CD4-positive, alpha-beta memory T cell (primary cell): ENCODE measurements at regions not wholly inside any gene's neighbourhood (a gene's known extent, or its start where the extent isn't known, plus 50 kb on each side); places are given as distances from the start of the nearest gene placed in this dataset.

ENCODE experiments used
- CTCF ChIA-PET: fragments of 350-600 bp; sonication (Branson Sonifier 250); formaldehyde crosslinking; loops from one replicate; lab custom pipeline; 2021; ENCODE audit warnings: inconsistent platforms; ENCODE audit not compliant: partially characterized antibody; lab: Charles Lee
- POLR2A ChIA-PET: fragments of 350-600 bp; sonication (Branson Sonifier 250); formaldehyde crosslinking; loops from one replicate; lab custom pipeline; 2021; ENCODE audit not compliant: partially characterized antibody; lab: Charles Lee
- DNase-seq, 5 donors: peaks; one replicate each; pipeline versions ENCODE4 v3.0.0 to v3.0.0-alpha.2; 2020 to 2022; ENCODE audit warnings: mixed read lengths in 1 of 5
- H3K27ac ChIP-seq: one replicate; pipeline ENCODE4 v1.7.0; 2013; ENCODE audit warnings: low read depth, low read length
- H3K27me3 ChIP-seq: 2 replicates; pipeline ENCODE4 v1.7.0; 2013; ENCODE audit warnings: mild to moderate bottlenecking, low read length, moderate library complexity; ENCODE audit not compliant: insufficient read depth
- H3K36me3 ChIP-seq: 2 replicates; pipeline ENCODE4 v1.7.0; 2013; ENCODE audit warnings: mild to moderate bottlenecking, low read length, moderate library complexity; ENCODE audit not compliant: insufficient read depth
- H3K4me1 ChIP-seq: 2 replicates; pipeline ENCODE4 v1.7.0; 2013; ENCODE audit warnings: mild to moderate bottlenecking, low read length, moderate library complexity; ENCODE audit not compliant: insufficient read depth
- H3K4me3 ChIP-seq, 2 donors: one replicate each; pipeline ENCODE4 v1.7.0; 2013; ENCODE audit warnings: low read length in 2 of 2, mild to moderate bottlenecking in 1 of 2
- H3K9me3 ChIP-seq, 2 donors: one replicate each; pipeline ENCODE4 v1.7.0; 2013; ENCODE audit warnings: low read length in 2 of 2, control low read depth in 1 of 2; ENCODE audit not compliant: control insufficient read depth in 1 of 2
- H3K27ac Mint-ChIP-seq, 7 donors: one replicate each; pipeline ENCODE4 v1.8.0; 2020 to 2021; ENCODE audit warnings: mixed read lengths in 7 of 7, mild to moderate bottlenecking in 6 of 7, inconsistent platforms in 3 of 7, moderate library complexity in 3 of 7
- H3K27me3 Mint-ChIP-seq, 2 donors: one replicate each; pipeline ENCODE4 v1.8.0; 2020 to 2021; ENCODE audit warnings: mixed read lengths in 2 of 2
- H3K36me3 Mint-ChIP-seq, 2 donors: one replicate each; pipeline ENCODE4 v1.8.0; 2020 to 2021; ENCODE audit warnings: mixed read lengths in 2 of 2, inconsistent platforms in 1 of 2, mild to moderate bottlenecking in 1 of 2
- H3K4me1 Mint-ChIP-seq, 4 donors: one replicate each; pipeline ENCODE4 v1.8.0; 2020 to 2021; ENCODE audit warnings: mixed read lengths in 4 of 4, mild to moderate bottlenecking in 1 of 4
- H3K4me3 Mint-ChIP-seq, 8 donors: one replicate each; pipeline ENCODE4 v1.8.0; 2020 to 2021; ENCODE audit warnings: mixed read lengths in 8 of 8, mild to moderate bottlenecking in 7 of 8, moderate library complexity in 6 of 8, inconsistent platforms in 3 of 8
- H3K9me3 Mint-ChIP-seq, 8 donors: one replicate each; pipeline ENCODE4 v1.8.0; 2020 to 2021; ENCODE audit warnings: mixed read lengths in 8 of 8, mild to moderate bottlenecking in 5 of 8, inconsistent platforms in 3 of 8, moderate library complexity in 1 of 8
- intact Hi-C: fragments of 100-400 bp; cut with micrococcal nuclease; formaldehyde crosslinking; loops from one replicate; pipeline ENCODE4 v1.15.1; 2023

DNA sequence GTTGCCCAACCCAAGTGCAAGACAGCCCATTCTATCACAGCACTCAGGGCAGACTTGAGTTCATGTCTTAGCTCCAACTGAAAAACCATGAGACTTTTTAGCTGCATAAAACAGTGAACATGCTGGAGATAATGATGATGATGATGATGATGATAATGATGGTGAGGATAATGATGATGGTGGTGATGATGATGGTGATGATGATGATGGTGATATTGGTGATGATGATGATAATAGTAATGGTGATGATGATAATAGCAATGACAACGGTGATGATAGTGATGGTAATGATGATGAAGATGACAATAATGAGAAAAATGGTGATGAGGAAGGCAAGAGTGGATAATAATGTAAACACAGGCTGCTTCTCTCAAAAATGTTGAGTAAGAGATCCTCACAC, 576.2 kb downstream of the BCL11B start:
- Mint-ChIP-seq H3K27me3 (peaks cover 0 to 2% of the 10 kb centered on the region in 2 donors), H3K27ac (no peak overlapping the region), H3K4me3 (no peak overlapping the region), H3K36me3 (peaks cover 0 to 8% of the 10 kb centered on the region in 2 donors), H3K4me1 (peaks cover 0 to 1% (median 0%) of the 10 kb centered on the region in 4 donors), H3K9me3 (peaks cover 3 to 17% (median 12%) of the 10 kb centered on the region in 8 donors)
- POLR2A ChIA-PET, result no interaction called here
- intact Hi-C loops, result no loop called here
- no peak overlapping the region for H3K4me3 ChIP-seq
- no peak overlapping the region for H3K27ac ChIP-seq
- DNase-seq, result no peak
- H3K36me3 ChIP-seq, result no peaks in the 10 kb centered on the region
- no peaks in the 10 kb centered on the region for H3K4me1 ChIP-seq
- CTCF ChIA-PET, result no interaction called here
- no peaks in the 10 kb centered on the region for H3K27me3 ChIP-seq
- no peaks in the 10 kb centered on the region for H3K9me3 ChIP-seq

DNA sequence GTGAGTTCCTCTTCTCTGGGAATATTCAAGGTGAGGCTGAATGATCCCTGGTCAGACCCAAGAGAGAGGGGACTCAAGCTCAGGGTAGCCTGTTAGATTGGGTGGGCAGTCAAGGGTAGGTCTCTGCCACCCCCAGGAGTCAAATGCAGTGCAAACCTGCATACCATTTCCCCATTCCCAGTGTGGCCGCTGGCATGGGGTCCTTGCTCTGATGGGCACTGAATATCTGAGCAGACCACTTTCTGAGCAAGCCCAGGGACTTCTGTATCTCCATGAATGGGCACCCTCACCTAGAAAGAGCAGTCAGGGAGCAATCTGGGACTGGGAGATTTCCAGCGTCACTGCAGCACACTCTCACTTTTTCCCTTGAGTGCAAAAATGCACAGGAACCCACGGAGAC, 573.7 kb downstream of the BCL11B start:
- POLR2A ChIA-PET, result no interaction called here
- peaks cover 0 to 2% of the 10 kb centered on the region in 2 donors for H3K27me3 Mint-ChIP-seq
- DNase-seq, result no peak
- peaks cover 0 to 8% (median 2%) of the 10 kb centered on the region in 4 donors for H3K4me1 Mint-ChIP-seq
- no peaks in the 10 kb centered on the region for H3K4me1 ChIP-seq
- no peaks in the 10 kb centered on the region for H3K36me3 ChIP-seq
- no peak overlapping the region for H3K4me3 ChIP-seq
- intact Hi-C loops, result no loop called here
- H3K27ac Mint-ChIP-seq, result no peak overlapping the region
- H3K27me3 ChIP-seq, result no peaks in the 10 kb centered on the region
- H3K27ac ChIP-seq, result no peak overlapping the region
- peaks cover 3 to 17% (median 12%) of the 10 kb centered on the region in 8 donors for H3K9me3 Mint-ChIP-seq
- H3K36me3 Mint-ChIP-seq, result peaks cover 0 to 8% of the 10 kb centered on the region in 2 donors
- H3K4me3 Mint-ChIP-seq, result no peak overlapping the region
- H3K9me3 ChIP-seq, result no peaks in the 10 kb centered on the region
- CTCF ChIA-PET, result no interaction called here

DNA sequence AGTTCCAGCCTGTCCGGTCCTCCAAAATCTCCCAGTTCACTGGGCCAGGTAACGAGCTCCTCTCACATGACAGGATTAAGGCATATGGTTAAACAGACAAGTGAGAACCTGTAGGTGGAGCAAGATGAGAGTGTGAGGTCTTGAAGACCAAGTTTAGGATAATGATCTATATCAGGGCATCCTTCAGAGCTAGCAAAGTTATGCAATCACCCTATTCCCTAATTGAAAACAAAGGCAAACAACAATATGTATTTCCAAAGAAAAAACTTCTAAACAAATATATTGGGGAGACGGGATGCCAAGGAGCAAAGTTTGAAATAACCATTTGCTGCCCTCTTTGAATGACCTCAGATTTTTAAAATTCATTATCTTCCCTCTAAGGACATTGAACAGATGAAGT, 571.2 kb downstream of the BCL11B start:
- Histone ChIP-seq H3K27ac (no peak overlapping the region), H3K36me3 (no peaks in the 10 kb centered on the region), H3K4me3 (no peak overlapping the region), H3K4me1 (peaks cover 18% of the 10 kb centered on the region), H3K27me3 (no peaks in the 10 kb centered on the region), H3K9me3 (no peaks in the 10 kb centered on the region)
- intact Hi-C loops, result no loop called here
- H3K4me3 Mint-ChIP-seq, result no peak overlapping the region
- DNase-seq, result no peak
- H3K27ac Mint-ChIP-seq, result peak overlapping the region in 2 of 7 donors; percentile 30 to 63
- peaks cover 0 to 7% of the 10 kb centered on the region in 2 donors for H3K36me3 Mint-ChIP-seq
- H3K9me3 Mint-ChIP-seq, result peaks cover 3 to 15% (median 11%) of the 10 kb centered on the region in 8 donors
- H3K4me1 Mint-ChIP-seq, result peaks cover 14 to 29% (median 20%) of the 10 kb centered on the region in 4 donors
- ChIA-PET POLR2A (no interaction called here), CTCF (interaction anchor here (1.2 kb wide), 1 partner anchor 16 kb away, joined by 3 read pairs; no protein-coding TSS in a partner anchor)
- peaks cover 0 to 2% of the 10 kb centered on the region in 2 donors for H3K27me3 Mint-ChIP-seq

DNA sequence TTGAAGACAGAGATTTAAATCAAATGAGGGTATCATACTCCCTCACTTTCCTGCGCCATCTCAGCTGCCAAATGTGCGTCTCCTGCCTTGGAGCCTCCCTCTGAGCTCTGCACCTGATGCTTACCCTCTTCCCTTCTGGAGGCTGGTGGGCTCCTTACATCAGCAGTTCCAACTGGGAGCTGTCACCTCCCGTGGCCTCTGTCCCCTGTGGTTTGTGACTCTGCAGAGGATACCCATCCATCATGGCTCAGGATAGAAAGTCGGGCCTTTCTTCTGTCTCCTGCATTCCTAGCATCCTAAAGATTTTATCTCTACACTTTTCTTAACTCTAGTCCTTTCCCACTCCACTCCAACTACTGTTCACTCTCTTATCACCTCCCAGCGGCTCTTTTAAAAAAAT, 570.6 kb downstream of the BCL11B start:
- no peak overlapping the region for H3K27ac ChIP-seq
- Mint-ChIP-seq H3K9me3 (peaks cover 0 to 10% (median 8%) of the 10 kb centered on the region in 8 donors), H3K4me3 (no peak overlapping the region), H3K36me3 (peaks cover 0 to 5% of the 10 kb centered on the region in 2 donors), H3K27me3 (peaks cover 0 to 2% of the 10 kb centered on the region in 2 donors), H3K4me1 (peaks cover 14 to 31% (median 21%) of the 10 kb centered on the region in 4 donors), H3K27ac (no peak overlapping the region)
- POLR2A ChIA-PET, result no interaction called here
- H3K36me3 ChIP-seq, result no peaks in the 10 kb centered on the region
- intact Hi-C loops, result no loop called here
- H3K4me1 ChIP-seq, result peaks cover 23% of the 10 kb centered on the region
- CTCF ChIA-PET, result interaction anchor here (1.2 kb wide), 1 partner anchor 17 kb away, joined by 3 read pairs; no protein-coding TSS in a partner anchor
- DNase-seq, result no peak
- H3K27me3 ChIP-seq, result no peaks in the 10 kb centered on the region
- H3K9me3 ChIP-seq, result no peaks in the 10 kb centered on the region
- H3K4me3 ChIP-seq, result no peak overlapping the region

DNA sequence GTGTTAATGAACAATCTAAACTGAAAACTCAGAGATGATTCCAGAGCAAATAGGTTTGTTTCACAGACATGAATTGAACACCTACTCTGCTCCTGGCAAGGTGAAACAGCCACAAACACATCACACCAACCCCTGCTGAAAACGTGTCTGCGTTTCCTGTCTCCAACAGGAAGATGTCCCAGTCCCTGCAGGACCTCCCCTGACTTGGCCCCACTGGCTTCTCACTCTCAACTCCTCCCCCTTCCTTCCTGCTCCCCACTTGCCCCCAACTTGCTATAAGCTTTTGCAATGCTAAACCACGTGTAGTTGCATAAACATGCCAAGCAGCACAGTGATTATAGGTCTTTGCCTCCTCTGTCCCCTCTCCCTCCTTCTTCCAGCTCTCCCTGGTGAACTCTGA, 567.6 kb downstream of the BCL11B start:
- no peak overlapping the region for H3K27ac ChIP-seq
- H3K4me3 Mint-ChIP-seq, result peak overlapping the region in 7 of 8 donors; percentile 30 to 71 (median 53)

DNA sequence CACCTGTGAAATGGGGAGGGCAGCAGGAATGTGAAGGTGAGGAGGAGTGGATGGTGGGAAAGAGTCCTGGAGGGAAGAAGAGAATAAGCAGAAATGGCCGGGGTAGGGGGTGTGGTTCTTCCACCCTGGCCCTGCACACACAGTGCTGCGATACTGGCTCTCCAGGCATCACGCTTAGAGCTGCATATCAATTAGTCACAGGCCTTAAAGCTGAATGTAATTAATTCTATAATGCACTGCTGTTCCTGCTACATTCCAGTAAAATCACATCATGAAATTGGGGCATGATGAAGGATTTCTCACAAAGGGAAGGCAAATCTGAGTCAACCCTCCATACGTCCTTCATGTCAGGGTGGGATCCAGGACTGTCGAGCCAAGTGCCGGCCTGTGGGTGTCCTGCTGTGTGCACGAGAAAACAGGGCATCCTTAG, 566.1 kb downstream of the BCL11B start:
- intact Hi-C loops, result no loop called here

More for the DNA sequence above, 567.6 kb downstream of the BCL11B start:
- H3K4me1 ChIP-seq, result peaks cover 23% of the 10 kb centered on the region
- no peak overlapping the region for H3K4me3 ChIP-seq
- Mint-ChIP-seq H3K9me3 (no peaks in the 10 kb centered on the region), H3K4me1 (peaks cover 16 to 31% (median 24%) of the 10 kb centered on the region in 4 donors), H3K36me3 (no peaks in the 10 kb centered on the region), H3K27me3 (peaks cover 0 to 1% of the 10 kb centered on the region in 2 donors), H3K27ac (peak overlapping the region; percentile 0 to 79 (median 13))
- peak; percentile 42 to 62 (median 47) for DNase-seq
- no peaks in the 10 kb centered on the region for H3K36me3 ChIP-seq
- ChIA-PET CTCF (interaction anchor here (2.9 kb wide), 1 partner anchor 566 kb away, joined by 11 read pairs; no protein-coding TSS in a partner anchor), POLR2A (interaction anchor here (1.7 kb wide), 1 partner anchor 487 kb away, joined by 4 read pairs; no protein-coding TSS in a partner anchor)
- no peaks in the 10 kb centered on the region for H3K27me3 ChIP-seq
- no peaks in the 10 kb centered on the region for H3K9me3 ChIP-seq
- intact Hi-C loops, result no loop called here

DNA sequence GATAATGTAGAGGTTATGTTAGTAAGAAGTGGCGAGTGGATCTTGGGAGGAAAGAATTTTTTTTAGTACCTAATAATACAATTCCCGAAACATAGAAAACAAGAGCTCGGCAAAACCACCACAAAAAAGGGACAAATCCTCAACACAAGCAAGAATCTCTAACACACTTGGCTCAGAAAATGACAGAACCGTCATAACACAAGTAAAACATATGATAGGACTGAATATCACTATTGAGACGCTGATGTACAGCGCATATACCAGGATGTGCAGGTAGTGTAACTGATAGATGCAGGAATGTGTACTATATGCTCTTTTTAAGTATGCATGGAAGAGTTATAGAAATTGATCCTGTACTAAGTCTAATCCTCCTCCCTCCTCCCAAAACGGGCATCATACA, 564.5 kb downstream of the BCL11B start:
- H3K4me3 Mint-ChIP-seq, result no peak overlapping the region
- no peaks in the 10 kb centered on the region for H3K36me3 ChIP-seq
- intact Hi-C loops, result no loop called here
- no peaks in the 10 kb centered on the region for H3K9me3 ChIP-seq
- H3K4me3 ChIP-seq, result no peak overlapping the region
- DNase-seq, result no peak
- H3K36me3 Mint-ChIP-seq, result no peaks in the 10 kb centered on the region
- H3K27me3 Mint-ChIP-seq, result peaks cover 1% of the 10 kb centered on the region in 2 donors
- H3K27ac Mint-ChIP-seq, result no peak overlapping the region
- H3K9me3 Mint-ChIP-seq, result no peaks in the 10 kb centered on the region
- H3K27me3 ChIP-seq, result no peaks in the 10 kb centered on the region
- peaks cover 31% of the 10 kb centered on the region for H3K4me1 ChIP-seq
- peaks cover 20 to 45% (median 32%) of the 10 kb centered on the region in 4 donors for H3K4me1 Mint-ChIP-seq
- CTCF ChIA-PET, result no interaction called here
- H3K27ac ChIP-seq, result no peak overlapping the region
- POLR2A ChIA-PET, result no interaction called here

More for the DNA sequence above, 566.1 kb downstream of the BCL11B start:
- CTCF ChIA-PET, result interaction anchor here (2.9 kb wide), 1 partner anchor 568 kb away, joined by 11 read pairs; no protein-coding TSS in a partner anchor
- Histone ChIP-seq H3K4me1 (peaks cover 23% of the 10 kb centered on the region), H3K36me3 (no peaks in the 10 kb centered on the region), H3K27ac (no peak overlapping the region), H3K4me3 (no peak overlapping the region), H3K27me3 (no peaks in the 10 kb centered on the region), H3K9me3 (no peaks in the 10 kb centered on the region)
- Mint-ChIP-seq H3K4me1 (peaks cover 16 to 37% (median 28%) of the 10 kb centered on the region in 4 donors), H3K9me3 (no peaks in the 10 kb centered on the region), H3K36me3 (no peaks in the 10 kb centered on the region), H3K27me3 (peaks cover 1% of the 10 kb centered on the region in 2 donors), H3K4me3 (peak overlapping the region in 1 of 8 donors; percentile 27), H3K27ac (peak overlapping the region in 3 of 7 donors; percentile 21 to 44 (median 44))
- no peak for DNase-seq
- POLR2A ChIA-PET, result no interaction called here
